ENCODE measurements at regions not wholly inside any gene's neighbourhood (a gene's known extent, or its start where the extent isn't known, plus 50 kb on each side); places are given as distances from the start of the nearest gene placed in this dataset.

GRCh38 chr16:65961476-65962143 lies 404.9 kb upstream of the CDH5 start:
- ATAC-seq, result no peak
- intact Hi-C loops (cut with micrococcal nuclease), result no loop called here
- H3K36me3 ChIP-seq (ENCODE audit: control insufficient read depth in 1 of 2, insufficient read depth in 2 of 2, low read length in 2 of 2), result no peaks in the 10 kb centered on the region
- H4K20me1 ChIP-seq (ENCODE audit: insufficient read depth), result no peaks in the 10 kb centered on the region
- CTCF ChIA-PET, result no interaction called here
- H3K27me3 ChIP-seq (ENCODE audit: insufficient read depth, low read length), result 0 out of 2 replicates have a peak, but pooled peaks cover 3% of the 10 kb centered on the region
- H3K79me2 ChIP-seq (ENCODE audit: insufficient read depth, low read length), result no peaks in the 10 kb centered on the region
- DNase-seq (ENCODE audit: low read depth, low spot score), result no peak
- no peak for TF ChIP-seq SIN3A (IDR thresholded peaks at IDR 0.05; ENCODE audit: low read depth)
- TF ChIP-seq POLR2AphosphoS5 (IDR thresholded peaks at IDR 0.05; ENCODE audit: low read depth, low read length), result no peak
- TF ChIP-seq RAD21 (IDR thresholded peaks at IDR 0.05; ENCODE audit: low read depth), result no peak
- TF ChIP-seq POLR2A (IDR thresholded peaks at IDR 0.05; ENCODE audit: borderline replicate concordance, extremely low read depth, insufficient read depth, insufficient read length), result no peak
- TF ChIP-seq CBX3 (IDR thresholded peaks at IDR 0.05; ENCODE audit: low read depth), result no peak
- no peak for TF ChIP-seq MAX (IDR thresholded peaks at IDR 0.05)
- no peak for TF ChIP-seq ZFX (IDR thresholded peaks at IDR 0.05)
- TF ChIP-seq EGR1 (IDR thresholded peaks at IDR 0.05; ENCODE audit: low read depth), result no peak
- TF ChIP-seq ZNF274 (IDR thresholded peaks at IDR 0.05; ENCODE audit: low read depth, low read length), result no peak
- no peak for TF ChIP-seq CTCF (IDR thresholded peaks at IDR 0.05 in 2 of 3, conservative IDR thresholded peaks at IDR 0.05 in 1 of 3; ENCODE audit: borderline replicate concordance in 1 of 3, insufficient read depth in 1 of 3, low read depth in 2 of 3, low read length in 2 of 3)
- TF ChIP-seq ELF1 (IDR thresholded peaks at IDR 0.05; ENCODE audit: borderline replicate concordance, low read depth), result no peak
- no peak for TF ChIP-seq ZBTB33 (IDR thresholded peaks at IDR 0.05; ENCODE audit: extremely low read depth, insufficient replicate concordance, low read length)
- POLR2A ChIA-PET, result no interaction called here
- no peak overlapping the region for H3K4me3 ChIP-seq (replicated peaks in 1 of 2; ENCODE audit: low read depth in 1 of 2, low read length in 2 of 2)
- no peaks in the 10 kb centered on the region for H3K9me3 ChIP-seq (ENCODE audit: control insufficient read depth in 1 of 2, insufficient read depth in 1 of 2, low read depth in 1 of 2, low read length in 2 of 2)
- H3K27ac ChIP-seq (ENCODE audit: low read depth, low read length), result no peak overlapping the region
- H3K9ac ChIP-seq (ENCODE audit: low read length), result no peak overlapping the region
- H3K9me2 ChIP-seq (ENCODE audit: insufficient read depth), result no peaks in the 10 kb centered on the region
- no peaks in the 10 kb centered on the region for H3K4me1 ChIP-seq (ENCODE audit: control insufficient read depth in 1 of 2, insufficient read depth in 2 of 2, low read length in 2 of 2)
- RAD21 ChIA-PET (ENCODE audit: low non-redundant PET in 1 of 2, low total read pairs in 2 of 2, uncharacterized antibody in 2 of 2, unreplicated experiment in 2 of 2), result no interaction called here
- no TSS peak for BruUV-seq (replicated peaks)
- H3K4me2 ChIP-seq (ENCODE audit: low read length), result no peak overlapping the region
- no peak overlapping the region for H2AFZ ChIP-seq (ENCODE audit: low read depth, low read length, poor library complexity, severe bottlenecking)
